Prostate gland (tissue), 2 donors: ENCODE measurements at regions not wholly inside any gene's neighbourhood (a gene's known extent, or its start where the extent isn't known, plus 50 kb on each side); places are given as distances from the start of the nearest gene placed in this dataset.

ENCODE experiments used
- DNase-seq: peaks from one replicate; pipeline ENCODE4 v3.0.0-alpha.2; 2019; ENCODE audit warnings: low spot score
- H3K27ac ChIP-seq, 2 donors: fragments of 200-600 bp; sonication (generic); 2 replicates each; pipeline ENCODE4 v1.5.1; 2017 to 2019
- H3K27me3 ChIP-seq: fragments of 200-600 bp; sonication (generic); replicated peaks from 2 replicates; pipeline ENCODE4 v1.5.1; 2019; ENCODE audit not compliant: insufficient read depth
- H3K36me3 ChIP-seq, 2 donors: fragments of 200-600 bp; sonication (generic); 1 replicate in 1 of 2; 2 replicates in 1 of 2; pipeline versions ENCODE4 v1.5.1 to v1.8.1; 2017 to 2019
- H3K4me1 ChIP-seq: fragments of 200-600 bp; sonication (generic); replicated peaks from 2 replicates; pipeline ENCODE4 v1.5.1; 2019
- H3K4me3 ChIP-seq, 2 donors: fragments of 200-600 bp; sonication (generic); 2 replicates each; pipeline ENCODE4 v1.5.1; 2017 to 2019
- H3K9me3 ChIP-seq: fragments of 200-600 bp; sonication (generic); 2 replicates; pipeline ENCODE4 v1.5.1; 2017
- POLR2A ChIP-seq: fragments of 450-650 bp; IDR thresholded peaks from one replicate; pipeline ENCODE4 v1.6.1; 2016; ENCODE audit warnings: antibody characterized with exemption, mild to moderate bottlenecking
- POLR2AphosphoS5 ChIP-seq: sonication (generic); formaldehyde crosslinking; IDR thresholded peaks from one replicate; pipeline ENCODE4 v1.6.1; 2017; ENCODE audit warnings: antibody characterized with exemption
- WGBS: methylation state at CpG from one replicate; pipeline ENCODE4 v1.1.5; 2018; 5-methylcytosine and 5-hydroxymethylcytosine counted together
- intact Hi-C: fragments of 100-400 bp; cut with DNase I; formaldehyde crosslinking; loops from one replicate; pipeline ENCODE4 v1.14.2; 2022
- TF ChIP-seq, protein P1 (sequence below), 4 experiments: fragments of 200-600 bp in 2 of 4; fragments of 450-650 bp in 2 of 4; sonication (generic) in 2 of 4; IDR thresholded peaks; 1 replicate in 3 of 4; 2 replicates in 1 of 4; pipeline ENCODE4 v1.5.1; 2016 to 2019; ENCODE audit warnings: antibody characterized with exemption in 4 of 4, mild to moderate bottlenecking in 2 of 4, moderate library complexity in 2 of 4

DNA sequence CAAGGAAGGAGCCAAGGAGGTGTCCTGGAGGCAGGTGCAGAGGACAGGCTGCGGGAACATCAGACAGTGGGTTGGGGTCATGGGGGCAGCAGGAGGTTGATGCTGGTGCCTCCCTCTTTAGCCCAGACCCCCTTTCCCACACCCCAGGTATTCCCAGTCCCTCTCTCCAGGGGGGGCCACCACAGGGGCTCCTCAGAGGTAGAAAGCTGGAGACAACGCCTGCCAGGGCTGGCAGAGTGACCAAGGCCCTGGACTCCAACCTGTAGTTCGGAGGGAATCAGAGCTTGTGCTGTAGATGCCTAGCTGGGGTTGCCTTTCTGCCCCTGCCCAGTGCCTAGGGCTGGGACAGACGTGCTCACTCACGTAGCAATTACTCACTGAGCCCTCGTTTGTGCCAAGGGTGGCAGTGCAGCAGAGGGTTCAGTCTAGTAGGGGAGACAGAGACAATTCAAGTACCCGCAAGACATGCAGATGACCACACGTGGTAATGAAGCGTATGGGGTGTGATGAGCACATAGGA is 148.2 kb downstream of the PTPRU start:
- intact Hi-C loops = no loop called here
- Histone ChIP-seq H3K36me3 (no peaks in the 10 kb centered on the region), H3K4me1 (no peaks in the 10 kb centered on the region), H3K27me3 (peaks cover 8% of the 10 kb centered on the region), H3K9me3 (no peaks in the 10 kb centered on the region), H3K27ac (no peak overlapping the region), H3K4me3 (no peak overlapping the region)
- WGBS = 80% methylated on average over 9 of the region's 9 CpGs
- TF ChIP-seq POLR2A = no peak
- TF ChIP-seq, protein P1, sequence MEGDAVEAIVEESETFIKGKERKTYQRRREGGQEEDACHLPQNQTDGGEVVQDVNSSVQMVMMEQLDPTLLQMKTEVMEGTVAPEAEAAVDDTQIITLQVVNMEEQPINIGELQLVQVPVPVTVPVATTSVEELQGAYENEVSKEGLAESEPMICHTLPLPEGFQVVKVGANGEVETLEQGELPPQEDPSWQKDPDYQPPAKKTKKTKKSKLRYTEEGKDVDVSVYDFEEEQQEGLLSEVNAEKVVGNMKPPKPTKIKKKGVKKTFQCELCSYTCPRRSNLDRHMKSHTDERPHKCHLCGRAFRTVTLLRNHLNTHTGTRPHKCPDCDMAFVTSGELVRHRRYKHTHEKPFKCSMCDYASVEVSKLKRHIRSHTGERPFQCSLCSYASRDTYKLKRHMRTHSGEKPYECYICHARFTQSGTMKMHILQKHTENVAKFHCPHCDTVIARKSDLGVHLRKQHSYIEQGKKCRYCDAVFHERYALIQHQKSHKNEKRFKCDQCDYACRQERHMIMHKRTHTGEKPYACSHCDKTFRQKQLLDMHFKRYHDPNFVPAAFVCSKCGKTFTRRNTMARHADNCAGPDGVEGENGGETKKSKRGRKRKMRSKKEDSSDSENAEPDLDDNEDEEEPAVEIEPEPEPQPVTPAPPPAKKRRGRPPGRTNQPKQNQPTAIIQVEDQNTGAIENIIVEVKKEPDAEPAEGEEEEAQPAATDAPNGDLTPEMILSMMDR (IDR thresholded peaks at IDR 0.05) = no peak
- TF ChIP-seq POLR2AphosphoS5 = no peak
- no peak for DNase-seq

DNA sequence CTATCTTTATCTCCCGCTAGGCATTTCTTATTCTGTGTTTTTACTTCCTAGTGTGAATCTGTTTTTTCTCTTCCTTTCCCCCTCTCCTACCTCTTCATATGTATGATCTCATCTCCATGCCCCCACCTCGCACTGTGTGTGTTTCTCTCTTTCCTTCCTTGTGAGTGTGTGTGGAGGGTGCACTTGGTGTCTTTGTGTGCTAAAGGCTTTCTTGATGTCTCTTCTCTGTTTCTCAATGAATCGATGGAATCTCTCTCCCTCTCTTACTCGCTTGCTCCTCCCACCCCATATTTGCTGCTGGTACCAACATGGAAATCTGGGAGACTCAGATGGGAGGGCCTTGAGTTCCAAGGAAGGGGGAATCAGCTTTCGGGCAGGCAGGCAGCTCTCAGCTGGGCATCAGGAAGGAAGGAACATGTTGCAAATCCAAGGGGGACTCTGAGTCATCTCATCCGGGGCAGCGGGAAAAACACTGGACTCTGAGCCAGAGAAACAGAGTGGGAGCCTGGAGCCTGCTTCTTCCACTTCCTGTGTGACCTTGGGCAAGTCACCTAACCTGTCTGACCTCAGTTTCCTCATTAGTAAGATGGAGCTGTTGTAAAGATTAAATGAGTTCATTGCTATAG is 147.5 kb downstream of the PTPRU start:
- 20% methylated on average over 7 of the region's 7 CpGs for WGBS
- no peak for DNase-seq

DNA sequence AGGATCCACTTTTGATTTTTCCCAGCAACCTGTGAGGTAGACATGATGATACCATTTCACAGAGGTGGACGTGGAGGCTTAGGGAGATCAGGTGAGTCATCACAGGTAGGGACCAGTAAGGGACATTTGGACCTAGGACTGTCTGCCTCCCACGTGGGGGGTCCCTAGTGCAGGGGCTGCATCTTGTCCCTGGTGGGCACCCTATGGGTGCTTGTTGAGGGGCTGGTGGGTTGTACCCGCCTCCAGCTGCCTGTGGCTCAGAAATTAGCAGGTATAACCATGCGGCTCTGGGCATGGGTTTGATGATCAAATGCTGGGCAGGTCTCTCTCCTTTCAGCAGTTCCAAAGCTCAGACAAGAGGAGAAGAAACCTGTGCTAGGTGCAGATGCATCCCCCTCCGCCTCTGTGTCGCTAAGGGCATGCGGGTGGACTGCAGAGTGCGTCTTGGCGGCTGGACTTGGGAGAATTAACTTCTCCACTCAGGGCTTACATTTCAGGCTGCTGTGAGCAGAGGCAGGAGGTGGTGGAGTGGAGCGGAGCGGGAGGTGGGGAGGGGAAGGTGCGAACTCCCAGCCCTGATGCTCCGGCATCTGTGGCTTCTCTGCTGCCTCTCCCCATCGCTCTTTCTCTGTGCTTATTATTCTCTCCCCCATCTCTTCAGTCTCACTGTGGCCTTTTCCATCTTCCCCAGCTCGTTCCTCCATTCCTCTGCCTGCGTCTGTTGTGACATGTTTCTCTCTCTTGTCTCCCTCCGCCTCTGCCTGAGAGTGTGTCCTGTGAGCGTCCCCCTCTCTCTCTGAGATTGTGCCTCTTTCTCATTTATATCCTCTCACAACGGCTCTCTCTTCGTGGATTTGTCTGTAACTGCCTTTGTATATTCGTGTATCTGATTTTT is 146.8 kb downstream of the PTPRU start:
- no peak for DNase-seq
- Histone ChIP-seq H3K4me1 (no peaks in the 10 kb centered on the region), H3K36me3 (no peaks in the 10 kb centered on the region), H3K27ac (no peak overlapping the region), H3K4me3 (no peak overlapping the region), H3K27me3 (peaks cover 5% of the 10 kb centered on the region), H3K9me3 (no peaks in the 10 kb centered on the region)
- intact Hi-C loops = no loop called here
- TF ChIP-seq, protein P1 (IDR thresholded peaks at IDR 0.05) = no peak
- TF ChIP-seq POLR2AphosphoS5 = no peak
- TF ChIP-seq POLR2A = no peak
- 32% methylated on average over 21 of the region's 21 CpGs for WGBS

More for the DNA sequence above, 147.5 kb downstream of the PTPRU start:
- no peak for TF ChIP-seq POLR2AphosphoS5
- no peak for TF ChIP-seq POLR2A
- TF ChIP-seq, protein P1 (IDR thresholded peaks at IDR 0.05) = no peak
- intact Hi-C loops = no loop called here
- no peak overlapping the region for H3K27ac ChIP-seq
- no peaks in the 10 kb centered on the region for H3K9me3 ChIP-seq
- H3K4me1 ChIP-seq = no peaks in the 10 kb centered on the region
- no peaks in the 10 kb centered on the region for H3K36me3 ChIP-seq
- H3K27me3 ChIP-seq = peaks cover 5% of the 10 kb centered on the region
- no peak overlapping the region for H3K4me3 ChIP-seq

DNA sequence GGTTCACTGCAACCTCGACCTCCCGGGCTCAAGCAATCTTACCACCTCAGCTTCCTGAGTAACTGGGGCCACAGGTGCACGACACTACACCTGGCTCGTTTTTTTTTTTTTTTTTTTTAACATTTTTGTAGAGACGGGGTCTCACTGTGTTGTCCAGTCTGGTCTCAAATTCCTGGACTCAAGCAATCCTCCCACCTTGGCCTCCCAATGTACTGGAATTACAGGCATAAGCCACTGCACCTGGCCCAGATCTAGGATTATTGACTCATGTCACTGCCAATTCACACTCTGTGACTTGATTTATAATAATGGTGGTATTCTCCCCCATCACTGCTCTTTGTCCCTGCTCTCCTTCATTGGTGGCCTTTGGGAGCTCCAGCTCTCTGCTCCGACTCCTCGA is 145.1 kb downstream of the PTPRU start:
- H3K4me1 ChIP-seq = no peaks in the 10 kb centered on the region
- H3K4me3 ChIP-seq = no peak overlapping the region
- H3K9me3 ChIP-seq = no peaks in the 10 kb centered on the region
- TF ChIP-seq POLR2A (no peak), POLR2AphosphoS5 (no peak)
- TF ChIP-seq, protein P1 (IDR thresholded peaks at IDR 0.05) = no peak
- DNase-seq = no peak
- WGBS = 93% methylated on average over 7 of the region's 7 CpGs
- peaks cover 5% of the 10 kb centered on the region for H3K27me3 ChIP-seq
- no peak overlapping the region for H3K27ac ChIP-seq
- no peaks in the 10 kb centered on the region for H3K36me3 ChIP-seq
- intact Hi-C loops = no loop called here
